A549 (cell line): ENCODE measurements at regions not wholly inside any gene's neighbourhood (a gene's known extent, or its start where the extent isn't known, plus 50 kb on each side); places are given as distances from the start of the nearest gene placed in this dataset.

Experiments used
- CBX2 ChIP-seq: fragments of 200-600 bp; sonication (generic); IDR thresholded peaks from 2 replicates; pipeline ENCODE4 v1.6.1; 2016; ENCODE audit warnings: low read depth, mild to moderate bottlenecking, borderline replicate concordance
- ESRRA ChIP-seq: fragments of 150-350 bp; IDR thresholded peaks from 2 replicates; pipeline ENCODE4 v1.6.1; 2014; ENCODE audit warnings: mild to moderate bottlenecking, low read length, borderline replicate concordance
- POLR2A ChIP-seq: IDR thresholded peaks from 2 replicates; pipeline ENCODE4 v1.6.1; 2012; ENCODE audit warnings: mild to moderate bottlenecking, low read length
- TF ChIP-seq, protein P1 (sequence below): fragments of >200 bp; sonication (Bioruptor Twin); formaldehyde crosslinking; IDR thresholded peaks from 3 replicates; pipeline ENCODE4 v1.5.1; 2016

- TF ChIP-seq, protein P1, sequence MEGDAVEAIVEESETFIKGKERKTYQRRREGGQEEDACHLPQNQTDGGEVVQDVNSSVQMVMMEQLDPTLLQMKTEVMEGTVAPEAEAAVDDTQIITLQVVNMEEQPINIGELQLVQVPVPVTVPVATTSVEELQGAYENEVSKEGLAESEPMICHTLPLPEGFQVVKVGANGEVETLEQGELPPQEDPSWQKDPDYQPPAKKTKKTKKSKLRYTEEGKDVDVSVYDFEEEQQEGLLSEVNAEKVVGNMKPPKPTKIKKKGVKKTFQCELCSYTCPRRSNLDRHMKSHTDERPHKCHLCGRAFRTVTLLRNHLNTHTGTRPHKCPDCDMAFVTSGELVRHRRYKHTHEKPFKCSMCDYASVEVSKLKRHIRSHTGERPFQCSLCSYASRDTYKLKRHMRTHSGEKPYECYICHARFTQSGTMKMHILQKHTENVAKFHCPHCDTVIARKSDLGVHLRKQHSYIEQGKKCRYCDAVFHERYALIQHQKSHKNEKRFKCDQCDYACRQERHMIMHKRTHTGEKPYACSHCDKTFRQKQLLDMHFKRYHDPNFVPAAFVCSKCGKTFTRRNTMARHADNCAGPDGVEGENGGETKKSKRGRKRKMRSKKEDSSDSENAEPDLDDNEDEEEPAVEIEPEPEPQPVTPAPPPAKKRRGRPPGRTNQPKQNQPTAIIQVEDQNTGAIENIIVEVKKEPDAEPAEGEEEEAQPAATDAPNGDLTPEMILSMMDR, result no peak
- TF ChIP-seq ESRRA (no peak), CBX2 (no peak), POLR2A (no peak)
These were observed 387.8 kb downstream of the CD83 start for GRCh38 chr6:14505401-14505800.
